ENCODE measurements at regions not wholly inside any gene's neighbourhood (a gene's known extent, or its start where the extent isn't known, plus 50 kb on each side); places are given as distances from the start of the nearest gene placed in this dataset.

- Histone ChIP-seq H3K27me3 (ENCODE audit: control insufficient read depth, insufficient read depth, low read length) (no peaks in the 10 kb centered on the region), H3K4me3 (ENCODE audit: low read depth, low read length) (no peak overlapping the region), H3K36me3 (ENCODE audit: control insufficient read depth, insufficient read depth, low read length) (no peaks in the 10 kb centered on the region)
- ChIA-PET CTCF (interaction anchor here (1.3 kb wide), 1 partner anchor 14 kb away, joined by 4 read pairs; no protein-coding TSS in a partner anchor), POLR2A (no interaction called here)
- DNase-seq (ENCODE audit: low read depth): no peak
- TF ChIP-seq, protein P1, sequence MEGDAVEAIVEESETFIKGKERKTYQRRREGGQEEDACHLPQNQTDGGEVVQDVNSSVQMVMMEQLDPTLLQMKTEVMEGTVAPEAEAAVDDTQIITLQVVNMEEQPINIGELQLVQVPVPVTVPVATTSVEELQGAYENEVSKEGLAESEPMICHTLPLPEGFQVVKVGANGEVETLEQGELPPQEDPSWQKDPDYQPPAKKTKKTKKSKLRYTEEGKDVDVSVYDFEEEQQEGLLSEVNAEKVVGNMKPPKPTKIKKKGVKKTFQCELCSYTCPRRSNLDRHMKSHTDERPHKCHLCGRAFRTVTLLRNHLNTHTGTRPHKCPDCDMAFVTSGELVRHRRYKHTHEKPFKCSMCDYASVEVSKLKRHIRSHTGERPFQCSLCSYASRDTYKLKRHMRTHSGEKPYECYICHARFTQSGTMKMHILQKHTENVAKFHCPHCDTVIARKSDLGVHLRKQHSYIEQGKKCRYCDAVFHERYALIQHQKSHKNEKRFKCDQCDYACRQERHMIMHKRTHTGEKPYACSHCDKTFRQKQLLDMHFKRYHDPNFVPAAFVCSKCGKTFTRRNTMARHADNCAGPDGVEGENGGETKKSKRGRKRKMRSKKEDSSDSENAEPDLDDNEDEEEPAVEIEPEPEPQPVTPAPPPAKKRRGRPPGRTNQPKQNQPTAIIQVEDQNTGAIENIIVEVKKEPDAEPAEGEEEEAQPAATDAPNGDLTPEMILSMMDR (IDR thresholded peaks at IDR 0.05; ENCODE audit: insufficient read depth, low read depth, low read length): no peak
Observed at GRCh38 chr2:221255862-221256261, 316.2 kb downstream of the EPHA4 start.

GRCh38 chr2:221258464-221258863 lies 313.6 kb downstream of the EPHA4 start:
- ChIA-PET POLR2A (no interaction called here), CTCF (no interaction called here)
- DNase-seq (ENCODE audit: low read depth): no peak
- H3K36me3 ChIP-seq (ENCODE audit: control insufficient read depth, insufficient read depth, low read length): no peaks in the 10 kb centered on the region
- no peaks in the 10 kb centered on the region for H3K27me3 ChIP-seq (ENCODE audit: control insufficient read depth, insufficient read depth, low read length)
- TF ChIP-seq, protein P1 (IDR thresholded peaks at IDR 0.05; ENCODE audit: insufficient read depth, low read depth, low read length): no peak
- no peak overlapping the region for H3K4me3 ChIP-seq (ENCODE audit: low read depth, low read length)

DNA sequence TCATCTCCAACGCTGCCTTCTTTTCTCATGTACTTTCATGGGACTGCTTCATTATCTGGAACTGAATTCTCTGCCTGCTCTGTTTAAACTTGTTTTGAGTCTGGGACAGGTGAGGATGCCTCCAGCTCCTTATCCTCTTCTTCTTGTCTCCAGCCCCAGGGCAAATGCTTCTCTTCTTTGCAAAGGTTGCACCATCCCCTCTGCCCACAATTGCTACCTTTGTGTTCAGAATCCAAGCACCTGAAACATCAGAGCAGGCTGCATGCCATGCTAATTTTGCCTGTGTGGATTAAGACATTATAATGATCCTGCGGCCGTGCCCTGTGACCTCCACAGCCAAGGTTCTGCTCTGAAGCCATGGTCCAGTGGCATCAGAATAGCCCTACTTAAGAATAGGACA lies 309.5 kb downstream of the EPHA4 start:
- Histone ChIP-seq H3K27me3 (ENCODE audit: control insufficient read depth, insufficient read depth, low read length) (no peaks in the 10 kb centered on the region; the same call in 1 of the 2 replicates), H3K36me3 (ENCODE audit: control insufficient read depth, insufficient read depth, low read length) (no peaks in the 10 kb centered on the region), H3K4me3 (ENCODE audit: low read depth, low read length) (no peak overlapping the region)
- CTCF ChIA-PET: no interaction called here
- TF ChIP-seq, protein P1 (IDR thresholded peaks at IDR 0.05; ENCODE audit: insufficient read depth, low read depth, low read length): no peak
- no peak for DNase-seq (ENCODE audit: low read depth)
- POLR2A ChIA-PET: no interaction called here

DNA sequence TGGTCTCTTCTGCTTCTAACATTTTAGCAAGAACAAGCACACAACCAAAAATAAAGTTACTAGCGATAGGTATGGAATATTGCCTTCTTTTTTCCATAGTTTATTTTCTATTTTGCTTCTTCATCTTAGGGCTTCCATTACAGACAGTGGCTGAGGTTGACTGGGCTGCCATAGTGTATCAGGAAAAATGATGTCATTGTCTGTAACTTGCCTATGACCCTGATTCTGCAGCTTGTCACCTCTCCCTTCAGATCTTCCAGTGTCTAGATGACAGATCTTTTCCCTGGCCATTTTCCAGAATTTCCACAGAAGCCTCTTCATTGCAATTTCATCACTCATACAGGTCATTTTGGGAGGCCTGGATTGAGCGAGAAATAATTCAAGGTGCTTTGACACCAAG lies 308.5 kb downstream of the EPHA4 start:
- H3K36me3 ChIP-seq (ENCODE audit: control insufficient read depth, insufficient read depth, low read length): no peaks in the 10 kb centered on the region
- ChIA-PET POLR2A (no interaction called here), CTCF (no interaction called here)
- no peak for DNase-seq (ENCODE audit: low read depth)
- no peak overlapping the region for H3K4me3 ChIP-seq (ENCODE audit: low read depth, low read length)
- H3K27me3 ChIP-seq (ENCODE audit: control insufficient read depth, insufficient read depth, low read length): no peaks in the 10 kb centered on the region; the same call in 1 of the 2 replicates
- TF ChIP-seq, protein P1 (IDR thresholded peaks at IDR 0.05; ENCODE audit: insufficient read depth, low read depth, low read length): no peak

DNA sequence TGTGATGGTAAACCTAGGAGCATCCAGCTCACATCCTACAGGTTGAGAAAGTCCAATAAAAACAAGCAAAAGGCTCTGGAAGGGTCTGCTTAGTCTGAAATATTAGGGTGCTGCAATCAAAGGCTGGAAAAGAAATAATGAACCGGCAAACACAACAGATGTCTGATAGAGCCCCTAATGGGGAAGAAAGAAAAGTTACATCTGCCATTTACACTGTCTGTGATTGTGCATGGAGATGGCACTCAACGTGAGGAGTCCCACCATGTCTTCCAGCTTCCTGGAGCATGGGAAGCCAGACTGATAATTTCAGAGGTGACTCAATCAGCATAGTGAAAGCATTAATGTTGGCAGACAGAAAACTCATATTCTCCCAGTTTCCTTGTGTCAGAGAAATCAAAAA lies 307.8 kb downstream of the EPHA4 start:
- Histone ChIP-seq H3K27me3 (ENCODE audit: control insufficient read depth, insufficient read depth, low read length) (no peaks in the 10 kb centered on the region; the same call in 1 of the 2 replicates), H3K36me3 (ENCODE audit: control insufficient read depth, insufficient read depth, low read length) (no peaks in the 10 kb centered on the region), H3K4me3 (ENCODE audit: low read depth, low read length) (no peak overlapping the region)
- POLR2A ChIA-PET: no interaction called here
- no peak for DNase-seq (ENCODE audit: low read depth)
- CTCF ChIA-PET: no interaction called here
- TF ChIP-seq, protein P1 (IDR thresholded peaks at IDR 0.05; ENCODE audit: insufficient read depth, low read depth, low read length): no peak
